ENCODE measurements at regions not wholly inside any gene's neighbourhood (a gene's known extent, or its start where the extent isn't known, plus 50 kb on each side); places are given as distances from the start of the nearest gene placed in this dataset.

- Histone ChIP-seq H4K20me1 (ENCODE audit: insufficient read depth) (no peaks in the 10 kb centered on the region), H2AFZ (ENCODE audit: low read depth, low read length, poor library complexity, severe bottlenecking) (no peak overlapping the region), H3K27ac (ENCODE audit: low read depth, low read length) (no peak overlapping the region), H3K79me2 (ENCODE audit: insufficient read depth, low read length) (no peaks in the 10 kb centered on the region), H3K27me3 (ENCODE audit: insufficient read depth, low read length) (peaks cover 14% of the 10 kb centered on the region; the same call in 1 of the 2 replicates), H3K9me3 (ENCODE audit: control insufficient read depth in 1 of 2, insufficient read depth in 1 of 2, low read depth in 1 of 2, low read length in 2 of 2) (no peaks in the 10 kb centered on the region), H3K4me1 (ENCODE audit: control insufficient read depth in 1 of 2, insufficient read depth in 2 of 2, low read length in 2 of 2) (no peaks in the 10 kb centered on the region), H3K4me2 (ENCODE audit: low read length) (no peak overlapping the region), H3K36me3 (ENCODE audit: control insufficient read depth in 1 of 2, insufficient read depth in 2 of 2, low read length in 2 of 2) (no peaks in the 10 kb centered on the region), H3K9ac (ENCODE audit: low read length) (no peak overlapping the region), H3K4me3 (replicated peaks in 1 of 2; ENCODE audit: low read depth in 1 of 2, low read length in 2 of 2) (no peak overlapping the region), H3K9me2 (ENCODE audit: insufficient read depth) (no peaks in the 10 kb centered on the region)
- RAD21 ChIA-PET (ENCODE audit: low non-redundant PET in 1 of 2, low total read pairs in 2 of 2, uncharacterized antibody in 2 of 2, unreplicated experiment in 2 of 2): no interaction called here
- ATAC-seq (no peak), DNase-seq (ENCODE audit: low read depth, low spot score) (no peak)
- TF ChIP-seq CBX3 (IDR thresholded peaks at IDR 0.05; ENCODE audit: low read depth) (no peak), FOSL1 (IDR thresholded peaks at IDR 0.05; ENCODE audit: low read depth) (no peak), REST (IDR thresholded peaks at IDR 0.05; ENCODE audit: low read depth) (no peak), ATF3 (IDR thresholded peaks at IDR 0.05) (no peak), POLR2A (IDR thresholded peaks at IDR 0.05; ENCODE audit: borderline replicate concordance, extremely low read depth, insufficient read depth, insufficient read length) (no peak), EZH2 (IDR thresholded peaks at IDR 0.05) (no peak), SRF (IDR thresholded peaks at IDR 0.05; ENCODE audit: low read depth) (no peak), RAD21 (IDR thresholded peaks at IDR 0.05; ENCODE audit: low read depth) (no peak), MAX (IDR thresholded peaks at IDR 0.05) (no peak), SIN3A (IDR thresholded peaks at IDR 0.05; ENCODE audit: low read depth) (no peak), EGR1 (IDR thresholded peaks at IDR 0.05; ENCODE audit: low read depth) (no peak), SP1 (IDR thresholded peaks at IDR 0.05; ENCODE audit: low read depth) (no peak), JUND (IDR thresholded peaks at IDR 0.05) (no peak), ZBTB33 (IDR thresholded peaks at IDR 0.05; ENCODE audit: extremely low read depth, insufficient replicate concordance, low read length) (no peak)
- POLR2A ChIA-PET: no interaction called here
- CTCF ChIA-PET: no interaction called here
- BruUV-seq (replicated peaks): no TSS peak
- intact Hi-C loops (cut with micrococcal nuclease): no loop called here
Measured at GRCh38 chr13:42418184-42418583, 146.2 kb downstream of the AKAP11 start.

Measured in HCT116 (cell line).